ENCODE measurements at regions not wholly inside any gene's neighbourhood (a gene's known extent, or its start where the extent isn't known, plus 50 kb on each side); places are given as distances from the start of the nearest gene placed in this dataset.
"Not testable (repeated sequence)": the region's sequence is repeated elsewhere in the genome, so short reads cannot be mapped to it uniquely, and the experiment has no call there.

DNA sequence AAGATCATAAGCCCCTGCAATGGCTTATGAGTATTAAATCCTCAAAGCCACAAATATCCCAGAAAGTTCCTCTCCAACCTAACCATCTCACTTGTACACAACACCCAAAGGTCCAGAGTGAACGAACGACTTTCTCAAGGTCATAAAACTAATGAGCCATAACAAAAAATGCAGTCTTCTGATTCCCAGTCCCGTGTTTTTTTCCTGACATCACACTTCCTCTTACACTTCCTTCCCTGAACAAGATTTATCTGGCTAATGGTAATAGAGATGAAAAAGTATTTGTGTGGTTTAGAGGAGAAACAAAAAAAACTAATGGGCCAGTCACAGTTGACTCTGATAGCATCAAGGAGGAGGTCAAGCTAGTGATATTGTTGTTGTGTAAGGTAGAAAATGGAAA is 99.5 kb upstream of the KLHL13 start:
- DNase-seq: peak; percentile 47

- DNase-seq: peak; percentile 90
Measured at GRCh38 chrX:118216509-118216908, 99.9 kb upstream of the KLHL13 start.

- DNase-seq: no peak
Measured at GRCh38 chrX:118218079-118218478, 101.5 kb upstream of the KLHL13 start.

GRCh38 chrX:118218940-118219339 is 102.3 kb upstream of the KLHL13 start:
- peak; percentile 22 for DNase-seq

DNA sequence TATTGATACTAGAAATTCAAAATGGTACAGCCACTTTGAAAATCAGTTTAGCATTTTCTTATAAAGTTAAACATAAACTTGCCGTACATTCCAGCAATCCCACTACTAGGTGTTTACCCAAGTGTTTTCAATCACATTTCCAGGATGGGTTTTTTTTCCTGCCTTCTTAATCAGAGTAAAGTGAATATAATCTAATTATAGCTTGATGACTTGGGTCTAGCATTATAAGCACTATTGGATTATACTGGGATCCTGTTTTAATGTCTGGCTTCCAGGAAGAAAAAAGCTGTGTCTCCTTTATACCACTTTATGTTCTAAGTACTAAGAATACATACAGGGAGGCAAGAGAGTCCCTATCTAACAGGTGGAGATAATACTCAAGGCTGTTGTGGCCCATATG is 103.3 kb upstream of the KLHL13 start:
- DNase-seq: no peak

DNA sequence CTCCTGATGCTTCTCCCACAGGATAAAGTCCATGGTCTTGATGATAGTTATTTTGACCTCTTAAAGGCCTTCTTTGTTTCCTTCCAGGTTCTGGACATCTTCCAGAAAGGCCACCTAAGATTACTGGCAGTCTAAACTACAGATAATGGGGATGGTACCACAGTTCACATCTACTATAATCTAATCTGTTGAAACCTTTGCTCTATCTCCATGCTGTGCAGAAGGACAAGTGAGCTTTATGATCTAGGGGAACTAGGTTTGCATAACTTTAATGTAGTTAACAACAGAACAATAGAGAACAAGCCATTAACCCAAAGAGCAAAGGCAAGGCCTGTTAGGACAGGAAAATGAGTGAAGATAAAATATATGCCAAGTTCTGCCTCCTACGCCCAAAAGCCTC is 103.9 kb upstream of the KLHL13 start:
- DNase-seq: no peak

DNA sequence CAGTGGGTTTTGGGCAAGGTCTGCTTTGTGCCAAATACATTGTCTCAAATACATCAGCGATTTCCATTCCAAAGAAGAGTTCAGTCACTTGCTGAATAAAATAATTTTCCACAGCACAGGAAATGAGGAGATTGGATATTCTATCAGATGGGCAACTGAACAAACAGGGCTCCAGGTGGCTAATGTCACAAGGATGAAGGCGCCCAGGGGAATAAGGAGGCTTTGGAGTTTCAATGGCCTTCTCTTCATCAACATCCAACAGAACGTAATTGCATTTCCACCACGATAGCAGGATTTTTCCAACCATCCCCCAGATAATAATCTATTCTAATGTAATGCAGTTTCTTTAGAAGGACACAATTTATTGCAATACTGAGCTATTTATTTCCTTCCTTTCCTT is 104.7 kb upstream of the KLHL13 start:
- peak; percentile 78 for DNase-seq

DNA sequence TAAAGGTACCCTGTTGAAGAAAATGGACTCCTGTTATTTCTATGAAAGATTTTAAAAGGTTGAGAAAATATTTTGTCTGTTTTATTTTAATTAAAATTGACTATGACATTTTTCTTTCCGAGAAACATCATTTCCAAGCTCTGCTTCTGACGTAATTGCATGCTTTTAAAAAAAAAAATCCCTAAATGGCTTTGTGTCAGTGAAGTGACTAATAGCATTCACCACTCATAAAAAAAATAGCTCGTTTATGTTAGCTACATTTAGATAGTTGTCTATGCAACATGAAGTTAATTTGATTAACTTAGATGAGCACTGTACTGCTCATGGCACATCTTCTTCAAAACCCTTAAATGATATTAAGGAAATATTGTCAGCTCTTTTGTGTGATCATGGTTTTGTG is 105.1 kb upstream of the KLHL13 start:
- DNase-seq: no peak

DNA sequence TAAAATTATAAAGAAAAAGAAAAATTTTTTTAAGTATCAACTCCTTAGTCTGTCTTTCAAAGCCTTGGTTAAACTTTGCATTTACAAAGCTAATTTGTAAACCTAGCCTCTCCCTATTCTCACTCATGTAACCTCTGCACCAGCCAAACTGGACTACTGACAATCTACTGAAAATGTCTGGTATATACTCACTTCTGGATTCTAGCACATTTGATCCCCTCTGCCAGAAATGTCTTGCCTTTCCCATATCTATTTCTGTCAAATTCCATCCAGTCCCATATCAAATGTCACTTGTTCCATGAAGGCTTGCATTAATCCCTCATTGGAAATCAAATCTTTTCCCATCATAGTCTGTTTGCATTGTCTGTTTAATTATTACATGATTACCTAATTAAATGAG is 105.8 kb upstream of the KLHL13 start:
- peak; percentile 12 for DNase-seq

GRCh38 chrX:118225711-118226428 is 109.3 kb upstream of the KLHL13 start:
- peak; percentile 64 for DNase-seq

DNA sequence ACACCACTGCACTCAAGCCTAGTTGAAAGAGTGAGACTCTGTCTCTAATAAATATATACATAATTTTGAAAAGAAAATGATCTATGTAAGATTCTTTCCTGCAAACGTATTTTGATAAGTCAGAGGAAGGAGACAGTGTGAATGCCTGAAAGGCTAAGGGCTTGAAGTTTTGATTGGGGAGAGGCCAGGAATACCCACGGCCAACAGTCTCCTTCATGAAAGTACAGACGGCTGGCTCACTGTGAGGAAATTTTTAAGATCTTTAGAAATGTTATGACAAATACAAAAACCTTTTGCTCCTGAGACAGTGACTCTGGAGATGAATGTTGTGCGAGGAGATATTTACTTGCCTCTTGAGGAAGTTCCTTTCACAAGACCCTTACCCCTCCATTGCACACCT is 111.4 kb upstream of the KLHL13 start:
- no peak for DNase-seq

GRCh38 chrX:118228456-118228855 is 111.8 kb upstream of the KLHL13 start:
- DNase-seq: no peak

GRCh38 chrX:118231464-118231863 is 114.4 kb upstream of the WDR44 start:
- no peak for DNase-seq

- peak; percentile 10 for DNase-seq
Measured at GRCh38 chrX:118239178-118239870, 106.6 kb upstream of the WDR44 start.

- no peak for DNase-seq
Measured at GRCh38 chrX:118239913-118240698, 105.8 kb upstream of the WDR44 start.

DNA sequence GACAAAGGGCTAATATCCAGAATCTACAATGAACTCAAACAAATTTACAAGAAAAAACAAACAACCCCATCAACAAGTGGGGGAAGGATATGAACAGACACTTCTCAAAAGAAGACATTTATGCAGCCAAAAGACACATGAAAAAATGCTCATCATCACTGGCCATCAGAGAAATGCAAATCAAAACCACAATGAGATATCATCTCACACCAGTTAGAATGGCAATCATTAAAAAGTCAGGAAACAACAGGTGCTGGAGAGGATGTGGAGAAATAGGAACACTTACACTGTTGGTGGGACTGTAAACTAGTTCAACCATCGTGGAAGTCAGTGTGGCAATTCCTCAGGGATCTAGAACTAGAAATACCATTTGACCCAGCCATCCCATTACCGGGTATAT is 98.9 kb upstream of the WDR44 start:
- not testable (repeated sequence) for DNase-seq

DNA sequence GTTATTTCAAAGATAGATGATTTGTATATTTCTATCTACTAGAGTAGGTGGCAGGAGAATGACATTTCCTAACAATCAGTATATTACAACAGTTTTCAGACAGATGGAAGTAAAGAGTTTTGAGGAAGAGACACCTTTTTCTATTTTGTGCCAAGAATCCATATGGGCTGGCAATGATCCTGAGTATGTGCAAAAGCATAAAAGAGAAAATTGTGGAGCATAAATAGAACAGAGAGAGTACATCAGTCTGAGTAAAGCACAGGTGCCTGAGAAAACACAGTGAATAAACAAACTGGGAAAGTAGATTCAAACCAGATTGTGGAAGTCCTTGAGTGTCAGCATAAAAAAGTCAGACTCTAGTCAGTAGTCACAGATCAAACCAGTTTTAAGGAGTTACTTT is 96.8 kb upstream of the WDR44 start:
- no peak for DNase-seq

GRCh38 chrX:118250445-118250844 is 95.5 kb upstream of the WDR44 start:
- DNase-seq: no peak

- DNase-seq: no peak
Measured at GRCh38 chrX:118251271-118251670, 94.6 kb upstream of the WDR44 start.

- no peak for DNase-seq
Measured at GRCh38 chrX:118252967-118253366, 92.9 kb upstream of the WDR44 start.

DNA sequence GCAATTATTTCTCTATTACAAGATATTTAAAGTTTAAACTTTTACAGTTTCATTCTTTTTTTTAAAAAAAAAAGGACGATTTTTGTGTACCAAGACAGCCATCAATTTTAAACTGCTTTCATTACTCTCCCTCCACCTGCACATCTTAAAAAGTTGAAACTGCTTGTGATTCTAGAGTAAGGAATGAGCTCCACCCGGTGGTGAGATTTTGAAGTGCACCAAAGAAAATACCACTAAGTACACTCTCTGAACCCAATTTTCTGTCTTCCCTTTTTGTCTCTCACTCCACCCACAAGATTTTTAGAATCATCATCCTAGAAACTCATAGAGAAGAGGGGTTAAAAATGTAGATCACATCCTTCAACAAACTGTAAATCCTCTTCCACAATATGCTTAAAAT is 91.3 kb upstream of the WDR44 start:
- peak; percentile 45 for DNase-seq

DNA sequence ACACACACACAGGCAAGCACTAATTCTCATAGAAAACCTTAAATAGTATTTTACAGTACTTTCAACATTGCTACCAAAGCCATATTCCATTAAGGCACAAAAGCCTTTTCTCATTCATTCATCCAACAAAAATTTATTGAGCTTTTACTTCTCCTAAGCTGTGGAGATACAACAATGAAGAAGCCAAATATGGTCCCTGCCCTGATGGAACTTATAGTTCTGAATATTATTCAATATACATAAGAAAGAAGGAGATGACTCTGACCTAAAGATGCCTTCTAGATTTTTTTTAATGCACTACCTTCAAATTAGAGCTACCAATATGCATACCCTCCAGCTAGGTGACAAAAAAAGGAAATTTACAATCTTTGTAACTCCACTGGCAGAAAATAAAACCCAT is 90.0 kb upstream of the WDR44 start:
- no peak for DNase-seq

- DNase-seq: no peak
Measured at GRCh38 chrX:118257781-118258180, 88.1 kb upstream of the WDR44 start.

GRCh38 chrX:118259213-118259612 is 86.7 kb upstream of the WDR44 start:
- no peak for DNase-seq
